ENCODE measurements at regions not wholly inside any gene's neighbourhood (a gene's known extent, or its start where the extent isn't known, plus 50 kb on each side); places are given as distances from the start of the nearest gene placed in this dataset.

- Histone ChIP-seq H3K27ac (ENCODE audit: low read length, poor library complexity, severe bottlenecking) (no peak overlapping the region), H3K9me3 (ENCODE audit: control insufficient read depth, low read length) (no peaks in the 10 kb centered on the region), H2BK5ac (ENCODE audit: low read depth, low read length, poor library complexity, severe bottlenecking) (no peak overlapping the region), H3K4me1 (ENCODE audit: control insufficient read depth, insufficient read depth, low read depth, low read length) (peaks cover 1% of the 10 kb centered on the region), H3K14ac (ENCODE audit: low read length in 2 of 2) (no peak overlapping the region), H2BK15ac (ENCODE audit: low read depth, poor library complexity, severe bottlenecking) (no peak overlapping the region), H3K27me3 (ENCODE audit: control insufficient read depth in 1 of 2, insufficient read depth in 1 of 2, low read length in 2 of 2) (no peaks in the 10 kb centered on the region), H4K91ac (ENCODE audit: low read length) (no peak overlapping the region), H3K4me2 (ENCODE audit: low read length, poor library complexity, severe bottlenecking) (no peak overlapping the region), H3K4ac (ENCODE audit: low read depth in 1 of 2, low read length in 2 of 2) (no peak overlapping the region), H4K8ac (ENCODE audit: low read length) (no peak overlapping the region), H2BK12ac (ENCODE audit: low read length in 2 of 2) (no peak overlapping the region), H2AK5ac (ENCODE audit: low read length, severe bottlenecking) (no peak overlapping the region), H2BK120ac (ENCODE audit: low read depth, low read length) (no peak overlapping the region), H3K23ac (ENCODE audit: low read length in 2 of 2) (no peak overlapping the region), H3K36me3 (ENCODE audit: control insufficient read depth in 1 of 2, insufficient read depth in 2 of 2, low read depth in 1 of 2, low read length in 2 of 2) (no peaks in the 10 kb centered on the region), H2AFZ (ENCODE audit: low read depth, low read length) (no peak overlapping the region), H3K9ac (ENCODE audit: low read length) (peak overlapping the region; percentile 28), H3K79me1 (replicated peaks; ENCODE audit: low read length, poor library complexity, severe bottlenecking) (no peaks in the 10 kb centered on the region), H3K18ac (ENCODE audit: low read depth in 1 of 2, low read length in 2 of 2) (no peak overlapping the region), H3K4me3 (ENCODE audit: insufficient read depth in 1 of 2, low read depth in 1 of 2, low read length in 2 of 2) (no peak overlapping the region)
- DNase-seq, result no peak
- 88% methylated on average over 4 of the region's 4 CpGs for WGBS
Measured at GRCh38 chr1:209354840-209355165, 228.7 kb upstream of the CAMK1G start.

- H2AK5ac ChIP-seq (ENCODE audit: low read length, severe bottlenecking), result no peak overlapping the region
- H3K27ac ChIP-seq (ENCODE audit: low read length, poor library complexity, severe bottlenecking), result no peak overlapping the region
- no peak overlapping the region for H3K4me2 ChIP-seq (ENCODE audit: low read length, poor library complexity, severe bottlenecking)
- H2BK120ac ChIP-seq (ENCODE audit: low read depth, low read length), result no peak overlapping the region
- H3K4me1 ChIP-seq (ENCODE audit: control insufficient read depth, insufficient read depth, low read depth, low read length), result peaks cover 1% of the 10 kb centered on the region
- no peak overlapping the region for H2BK15ac ChIP-seq (ENCODE audit: low read depth, poor library complexity, severe bottlenecking)
- 87% methylated on average over 4 of the region's 4 CpGs for WGBS
- no peak overlapping the region for H3K4me3 ChIP-seq (ENCODE audit: insufficient read depth in 1 of 2, low read depth in 1 of 2, low read length in 2 of 2)
- no peak overlapping the region for H3K18ac ChIP-seq (ENCODE audit: low read depth in 1 of 2, low read length in 2 of 2)
- H4K91ac ChIP-seq (ENCODE audit: low read length), result no peak overlapping the region
- no peak overlapping the region for H3K9ac ChIP-seq (ENCODE audit: low read length)
- no peaks in the 10 kb centered on the region for H3K27me3 ChIP-seq (ENCODE audit: control insufficient read depth in 1 of 2, insufficient read depth in 1 of 2, low read length in 2 of 2)
- H2BK12ac ChIP-seq (ENCODE audit: low read length in 2 of 2), result no peak overlapping the region
- H4K8ac ChIP-seq (ENCODE audit: low read length), result no peak overlapping the region
- no peak overlapping the region for H3K14ac ChIP-seq (ENCODE audit: low read length in 2 of 2)
- no peak overlapping the region for H2BK5ac ChIP-seq (ENCODE audit: low read depth, low read length, poor library complexity, severe bottlenecking)
- H3K23ac ChIP-seq (ENCODE audit: low read length in 2 of 2), result no peak overlapping the region
- H3K36me3 ChIP-seq (ENCODE audit: control insufficient read depth in 1 of 2, insufficient read depth in 2 of 2, low read depth in 1 of 2, low read length in 2 of 2), result no peaks in the 10 kb centered on the region
- no peaks in the 10 kb centered on the region for H3K79me1 ChIP-seq (replicated peaks; ENCODE audit: low read length, poor library complexity, severe bottlenecking)
- no peaks in the 10 kb centered on the region for H3K9me3 ChIP-seq (ENCODE audit: control insufficient read depth, low read length)
- H3K4ac ChIP-seq (ENCODE audit: low read depth in 1 of 2, low read length in 2 of 2), result no peak overlapping the region
- DNase-seq, result no peak
- H2AFZ ChIP-seq (ENCODE audit: low read depth, low read length), result no peak overlapping the region
Measured at GRCh38 chr1:209355415-209355814, 228.1 kb upstream of the CAMK1G start.

GRCh38 chr1:209356976-209357377, 226.5 kb upstream of the CAMK1G start:
- Histone ChIP-seq H2BK5ac (ENCODE audit: low read depth, low read length, poor library complexity, severe bottlenecking) (no peak overlapping the region), H3K27ac (ENCODE audit: low read length, poor library complexity, severe bottlenecking) (no peak overlapping the region), H3K4me3 (ENCODE audit: insufficient read depth in 1 of 2, low read depth in 1 of 2, low read length in 2 of 2) (no peak overlapping the region), H3K4ac (ENCODE audit: low read depth in 1 of 2, low read length in 2 of 2) (no peak overlapping the region), H3K9ac (ENCODE audit: low read length) (no peak overlapping the region), H2BK12ac (ENCODE audit: low read length in 2 of 2) (no peak overlapping the region), H3K18ac (ENCODE audit: low read depth in 1 of 2, low read length in 2 of 2) (no peak overlapping the region), H4K91ac (ENCODE audit: low read length) (no peak overlapping the region), H3K36me3 (ENCODE audit: control insufficient read depth in 1 of 2, insufficient read depth in 2 of 2, low read depth in 1 of 2, low read length in 2 of 2) (no peaks in the 10 kb centered on the region), H3K14ac (ENCODE audit: low read length in 2 of 2) (no peak overlapping the region), H3K23ac (ENCODE audit: low read length in 2 of 2) (no peak overlapping the region), H3K27me3 (ENCODE audit: control insufficient read depth in 1 of 2, insufficient read depth in 1 of 2, low read length in 2 of 2) (no peaks in the 10 kb centered on the region), H2BK120ac (ENCODE audit: low read depth, low read length) (no peak overlapping the region), H2AFZ (ENCODE audit: low read depth, low read length) (no peak overlapping the region), H2AK5ac (ENCODE audit: low read length, severe bottlenecking) (no peak overlapping the region), H3K9me3 (ENCODE audit: control insufficient read depth, low read length) (no peaks in the 10 kb centered on the region), H3K4me1 (ENCODE audit: control insufficient read depth, insufficient read depth, low read depth, low read length) (peaks cover 1% of the 10 kb centered on the region), H3K4me2 (ENCODE audit: low read length, poor library complexity, severe bottlenecking) (no peak overlapping the region), H2BK15ac (ENCODE audit: low read depth, poor library complexity, severe bottlenecking) (no peak overlapping the region), H4K8ac (ENCODE audit: low read length) (no peak overlapping the region), H3K79me1 (replicated peaks; ENCODE audit: low read length, poor library complexity, severe bottlenecking) (no peaks in the 10 kb centered on the region)
- no peak for DNase-seq
- 73% methylated on average over 6 of the region's 6 CpGs for WGBS

- H2AK5ac ChIP-seq (ENCODE audit: low read length, severe bottlenecking), result no peak overlapping the region
- no peak overlapping the region for H3K4me3 ChIP-seq (ENCODE audit: insufficient read depth in 1 of 2, low read depth in 1 of 2, low read length in 2 of 2)
- H4K8ac ChIP-seq (ENCODE audit: low read length), result no peak overlapping the region
- H3K9ac ChIP-seq (ENCODE audit: low read length), result no peak overlapping the region
- H2BK12ac ChIP-seq (ENCODE audit: low read length in 2 of 2), result no peak overlapping the region
- WGBS, result 77% methylated on average over 4 of the region's 4 CpGs
- H3K79me1 ChIP-seq (replicated peaks; ENCODE audit: low read length, poor library complexity, severe bottlenecking), result no peaks in the 10 kb centered on the region
- no peak overlapping the region for H3K4me2 ChIP-seq (ENCODE audit: low read length, poor library complexity, severe bottlenecking)
- H3K23ac ChIP-seq (ENCODE audit: low read length in 2 of 2), result no peak overlapping the region
- H2BK120ac ChIP-seq (ENCODE audit: low read depth, low read length), result no peak overlapping the region
- H3K27ac ChIP-seq (ENCODE audit: low read length, poor library complexity, severe bottlenecking), result no peak overlapping the region
- no peak for DNase-seq
- H3K27me3 ChIP-seq (ENCODE audit: control insufficient read depth in 1 of 2, insufficient read depth in 1 of 2, low read length in 2 of 2), result no peaks in the 10 kb centered on the region
- no peak overlapping the region for H3K14ac ChIP-seq (ENCODE audit: low read length in 2 of 2)
- no peak overlapping the region for H2BK15ac ChIP-seq (ENCODE audit: low read depth, poor library complexity, severe bottlenecking)
- H3K4ac ChIP-seq (ENCODE audit: low read depth in 1 of 2, low read length in 2 of 2), result no peak overlapping the region
- no peaks in the 10 kb centered on the region for H3K36me3 ChIP-seq (ENCODE audit: control insufficient read depth in 1 of 2, insufficient read depth in 2 of 2, low read depth in 1 of 2, low read length in 2 of 2)
- no peaks in the 10 kb centered on the region for H3K9me3 ChIP-seq (ENCODE audit: control insufficient read depth, low read length)
- peaks cover 5% of the 10 kb centered on the region for H3K4me1 ChIP-seq (ENCODE audit: control insufficient read depth, insufficient read depth, low read depth, low read length)
- H3K18ac ChIP-seq (ENCODE audit: low read depth in 1 of 2, low read length in 2 of 2), result no peak overlapping the region
- no peak overlapping the region for H4K91ac ChIP-seq (ENCODE audit: low read length)
- no peak overlapping the region for H2AFZ ChIP-seq (ENCODE audit: low read depth, low read length)
- H2BK5ac ChIP-seq (ENCODE audit: low read depth, low read length, poor library complexity, severe bottlenecking), result no peak overlapping the region
Measured at GRCh38 chr1:209363112-209363511, 220.4 kb upstream of the CAMK1G start.

Data from mesenchymal stem cell (in vitro differentiated cells and primary cell).